ENCODE measurements at regions not wholly inside any gene's neighbourhood (a gene's known extent, or its start where the extent isn't known, plus 50 kb on each side); places are given as distances from the start of the nearest gene placed in this dataset.
"Not testable (repeated sequence)": the region's sequence is repeated elsewhere in the genome, so short reads cannot be mapped to it uniquely, and the experiment has no call there.

DNA sequence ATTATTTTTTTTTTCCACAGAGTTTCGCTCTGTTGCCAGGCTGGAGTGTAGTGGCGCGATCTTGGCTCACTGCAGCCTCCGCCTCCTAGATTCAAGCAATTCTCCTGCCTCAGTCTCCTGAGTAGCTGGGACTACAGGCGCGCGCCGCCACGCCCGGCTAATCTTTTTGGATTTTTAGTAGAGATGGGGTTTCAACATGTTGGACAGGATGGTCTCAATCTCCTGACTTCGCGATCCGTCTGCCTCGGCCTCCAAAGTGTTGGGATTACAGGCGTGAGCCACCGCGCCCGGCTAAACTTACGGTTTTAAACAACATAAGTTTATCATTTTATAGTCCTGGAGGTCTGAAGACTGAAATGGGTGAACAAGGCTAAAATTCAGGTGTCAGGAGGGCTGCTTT lies 133.9 kb downstream of the AREG start:
- DNase-seq; H3K79me1 ChIP-seq (ENCODE audit: low read length); H4K8ac ChIP-seq (ENCODE audit: low read depth, low read length); H3K4me3 ChIP-seq (ENCODE audit: low read depth, low read length); H2BK12ac ChIP-seq (ENCODE audit: low read length); H3K9ac ChIP-seq (ENCODE audit: low read length); H4K91ac ChIP-seq (ENCODE audit: low read depth, low read length); H3K4me2 ChIP-seq (ENCODE audit: low read length); H3K18ac ChIP-seq (ENCODE audit: low read length); H3K27ac ChIP-seq (ENCODE audit: low read depth, low read length); H2AFZ ChIP-seq (ENCODE audit: insufficient read depth, low read length, poor library complexity); H3K9me3 ChIP-seq (ENCODE audit: insufficient read depth, low read depth, low read length); H3K4me1 ChIP-seq (ENCODE audit: control insufficient read depth in 1 of 2, insufficient read depth in 2 of 2, low read length in 2 of 2); H3K4ac ChIP-seq (ENCODE audit: low read depth, low read length); H3K14ac ChIP-seq (ENCODE audit: low read length); H3K27me3 ChIP-seq (ENCODE audit: insufficient read depth, low read length); H4K12ac ChIP-seq (ENCODE audit: low read depth, low read length); H3K23ac ChIP-seq (ENCODE audit: low read length); H2AK5ac ChIP-seq (ENCODE audit: low read length); H2BK5ac ChIP-seq (ENCODE audit: low read depth, low read length, poor library complexity); H2BK120ac ChIP-seq (ENCODE audit: insufficient read depth, low read length, poor library complexity); H3K36me3 ChIP-seq (ENCODE audit: control insufficient read depth in 1 of 2, insufficient read depth in 2 of 2, low read length in 2 of 2); H3K79me2 ChIP-seq (ENCODE audit: control insufficient read depth, insufficient read depth, low read length, poor library complexity): not testable (repeated sequence)
- WGBS (ENCODE audit: extremely low coverage, insufficient coverage, insufficient read length) = no CpG with 5 or more reads among the region's 19 CpGs

DNA sequence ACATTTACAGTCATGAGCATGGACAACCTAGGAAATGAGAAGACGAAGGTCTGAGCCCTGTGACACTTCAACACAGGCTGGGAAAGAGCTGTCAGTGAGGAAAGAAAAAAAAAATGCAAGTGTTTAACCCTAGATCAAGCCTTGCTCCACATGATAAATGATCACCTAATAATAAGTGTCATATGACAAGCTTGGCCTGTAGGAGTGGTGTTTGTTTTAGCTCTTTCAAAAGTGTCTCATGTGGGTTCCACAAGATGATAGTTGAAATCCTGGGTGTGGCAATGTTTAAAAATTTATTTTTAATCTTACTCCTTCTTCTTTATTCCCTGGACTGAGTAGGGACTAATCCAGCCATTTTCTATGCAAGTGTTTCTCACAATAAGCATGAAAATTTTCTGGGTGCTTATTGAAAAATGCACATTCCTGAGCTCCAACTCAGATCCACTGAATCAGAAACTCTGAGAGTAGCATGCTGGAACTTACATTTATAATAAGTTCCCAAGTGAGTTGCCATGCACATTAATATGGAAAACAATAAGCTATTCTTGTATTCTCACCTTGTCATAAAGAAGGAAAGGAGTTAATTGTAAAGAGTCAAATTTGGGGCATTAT lies 138.3 kb downstream of the AREG start:
- Histone ChIP-seq H3K27me3 (ENCODE audit: insufficient read depth, low read length) (no peaks in the 10 kb centered on the region), H2BK12ac (ENCODE audit: low read length) (no peak overlapping the region), H4K12ac (ENCODE audit: low read depth, low read length) (no peak overlapping the region), H3K14ac (ENCODE audit: low read length) (no peak overlapping the region), H3K9me3 (ENCODE audit: insufficient read depth, low read depth, low read length) (no peaks in the 10 kb centered on the region), H4K91ac (ENCODE audit: low read depth, low read length) (no peak overlapping the region), H3K4me1 (ENCODE audit: control insufficient read depth in 1 of 2, insufficient read depth in 2 of 2, low read length in 2 of 2) (no peaks in the 10 kb centered on the region), H3K79me1 (ENCODE audit: low read length) (no peaks in the 10 kb centered on the region), H2BK5ac (ENCODE audit: low read depth, low read length, poor library complexity) (no peak overlapping the region), H3K4me2 (ENCODE audit: low read length) (no peak overlapping the region), H2AFZ (ENCODE audit: insufficient read depth, low read length, poor library complexity) (no peak overlapping the region), H3K9ac (ENCODE audit: low read length) (no peak overlapping the region), H3K4ac (ENCODE audit: low read depth, low read length) (no peak overlapping the region), H3K79me2 (ENCODE audit: control insufficient read depth, insufficient read depth, low read length, poor library complexity) (no peaks in the 10 kb centered on the region), H2BK120ac (ENCODE audit: insufficient read depth, low read length, poor library complexity) (no peak overlapping the region), H3K27ac (ENCODE audit: low read depth, low read length) (no peak overlapping the region), H3K23ac (ENCODE audit: low read length) (no peak overlapping the region), H3K18ac (ENCODE audit: low read length) (no peak overlapping the region), H4K8ac (ENCODE audit: low read depth, low read length) (no peak overlapping the region), H3K36me3 (ENCODE audit: control insufficient read depth in 1 of 2, insufficient read depth in 2 of 2, low read length in 2 of 2) (no peaks in the 10 kb centered on the region), H2AK5ac (ENCODE audit: low read length) (no peak overlapping the region), H3K4me3 (ENCODE audit: low read depth, low read length) (no peak overlapping the region)
- no peak for DNase-seq
- no CpG with 5 or more reads among the region's 1 CpG for WGBS (ENCODE audit: extremely low coverage, insufficient coverage, insufficient read length)

DNA sequence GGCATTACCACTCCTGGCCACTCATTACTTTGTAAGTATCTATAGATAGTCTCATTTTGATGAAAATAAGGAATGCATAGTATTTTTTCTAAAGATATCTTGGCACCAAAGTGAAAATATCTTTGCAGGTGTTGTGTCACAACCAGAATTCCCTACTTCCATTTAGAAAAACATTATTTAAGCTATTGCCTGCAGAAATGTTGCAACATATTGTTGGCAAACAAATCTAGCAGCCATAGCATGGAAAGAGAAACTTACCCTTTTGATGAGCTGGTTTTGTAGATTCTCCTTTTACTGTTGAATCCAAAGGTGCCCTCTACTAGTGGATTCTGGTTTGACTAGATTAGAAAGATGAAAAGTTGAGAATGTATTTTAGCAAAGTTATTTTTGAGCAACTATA lies 138.8 kb downstream of the AREG start:
- H3K14ac ChIP-seq (ENCODE audit: low read length) = no peak overlapping the region
- H3K27me3 ChIP-seq (ENCODE audit: insufficient read depth, low read length) = no peaks in the 10 kb centered on the region
- H2AFZ ChIP-seq (ENCODE audit: insufficient read depth, low read length, poor library complexity) = no peak overlapping the region
- H3K36me3 ChIP-seq (ENCODE audit: control insufficient read depth in 1 of 2, insufficient read depth in 2 of 2, low read length in 2 of 2) = no peaks in the 10 kb centered on the region
- H3K4me3 ChIP-seq (ENCODE audit: low read depth, low read length) = no peak overlapping the region
- no peak overlapping the region for H3K18ac ChIP-seq (ENCODE audit: low read length)
- no peak overlapping the region for H2BK120ac ChIP-seq (ENCODE audit: insufficient read depth, low read length, poor library complexity)
- H3K27ac ChIP-seq (ENCODE audit: low read depth, low read length) = no peak overlapping the region
- no peak overlapping the region for H2AK5ac ChIP-seq (ENCODE audit: low read length)
- DNase-seq = no peak
- no peak overlapping the region for H3K9ac ChIP-seq (ENCODE audit: low read length)
- H3K4me2 ChIP-seq (ENCODE audit: low read length) = no peak overlapping the region
- H4K12ac ChIP-seq (ENCODE audit: low read depth, low read length) = no peak overlapping the region
- H3K79me1 ChIP-seq (ENCODE audit: low read length) = no peaks in the 10 kb centered on the region
- no peaks in the 10 kb centered on the region for H3K9me3 ChIP-seq (ENCODE audit: insufficient read depth, low read depth, low read length)
- H3K4ac ChIP-seq (ENCODE audit: low read depth, low read length) = no peak overlapping the region
- no peak overlapping the region for H4K91ac ChIP-seq (ENCODE audit: low read depth, low read length)
- H3K79me2 ChIP-seq (ENCODE audit: control insufficient read depth, insufficient read depth, low read length, poor library complexity) = no peaks in the 10 kb centered on the region
- H2BK12ac ChIP-seq (ENCODE audit: low read length) = no peak overlapping the region
- no peak overlapping the region for H4K8ac ChIP-seq (ENCODE audit: low read depth, low read length)
- no peak overlapping the region for H2BK5ac ChIP-seq (ENCODE audit: low read depth, low read length, poor library complexity)
- no peaks in the 10 kb centered on the region for H3K4me1 ChIP-seq (ENCODE audit: control insufficient read depth in 1 of 2, insufficient read depth in 2 of 2, low read length in 2 of 2)
- H3K23ac ChIP-seq (ENCODE audit: low read length) = no peak overlapping the region

DNA sequence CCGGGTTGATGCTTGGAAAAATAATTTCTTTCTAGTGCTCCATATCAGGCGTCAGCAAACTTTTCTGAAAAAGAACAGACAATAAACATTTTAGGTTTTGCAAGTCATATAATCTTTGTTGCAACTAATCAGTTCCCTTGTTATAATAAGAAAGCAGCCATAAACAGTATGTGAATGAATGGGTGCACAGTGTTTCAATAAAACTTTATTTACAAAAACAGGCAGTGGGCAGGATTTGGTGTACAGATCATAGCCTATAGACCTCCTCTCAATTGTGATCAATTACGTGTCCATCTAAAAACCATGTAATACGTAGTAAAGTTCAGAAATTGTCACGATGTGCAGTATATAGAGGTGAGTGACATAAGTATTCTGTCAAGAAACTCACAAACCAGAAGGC lies 143.4 kb downstream of the AREG start:
- Histone ChIP-seq H3K36me3 (ENCODE audit: control insufficient read depth in 1 of 2, insufficient read depth in 2 of 2, low read length in 2 of 2) (no peaks in the 10 kb centered on the region), H3K27me3 (ENCODE audit: insufficient read depth, low read length) (no peaks in the 10 kb centered on the region)

More for the DNA sequence above, 143.4 kb downstream of the AREG start:
- Histone ChIP-seq H3K79me2 (ENCODE audit: control insufficient read depth, insufficient read depth, low read length, poor library complexity) (no peaks in the 10 kb centered on the region), H3K9me3 (ENCODE audit: insufficient read depth, low read depth, low read length) (no peaks in the 10 kb centered on the region), H3K23ac (ENCODE audit: low read length) (no peak overlapping the region), H4K91ac (ENCODE audit: low read depth, low read length) (no peak overlapping the region), H3K9ac (ENCODE audit: low read length) (no peak overlapping the region), H3K27ac (ENCODE audit: low read depth, low read length) (no peak overlapping the region), H2BK5ac (ENCODE audit: low read depth, low read length, poor library complexity) (no peak overlapping the region), H3K4me1 (ENCODE audit: control insufficient read depth in 1 of 2, insufficient read depth in 2 of 2, low read length in 2 of 2) (no peaks in the 10 kb centered on the region), H3K79me1 (ENCODE audit: low read length) (no peaks in the 10 kb centered on the region), H3K14ac (ENCODE audit: low read length) (no peak overlapping the region), H2AFZ (ENCODE audit: insufficient read depth, low read length, poor library complexity) (no peak overlapping the region), H4K12ac (ENCODE audit: low read depth, low read length) (no peak overlapping the region), H2BK120ac (ENCODE audit: insufficient read depth, low read length, poor library complexity) (no peak overlapping the region), H3K4me3 (ENCODE audit: low read depth, low read length) (no peak overlapping the region), H2BK12ac (ENCODE audit: low read length) (no peak overlapping the region), H3K18ac (ENCODE audit: low read length) (no peak overlapping the region), H3K4me2 (ENCODE audit: low read length) (no peak overlapping the region), H2AK5ac (ENCODE audit: low read length) (no peak overlapping the region), H3K4ac (ENCODE audit: low read depth, low read length) (no peak overlapping the region), H4K8ac (ENCODE audit: low read depth, low read length) (no peak overlapping the region)
- no CpG with 5 or more reads among the region's 5 CpGs for WGBS (ENCODE audit: extremely low coverage, insufficient coverage, insufficient read length)
- no peak for DNase-seq

Data from trophoblast cell (in vitro differentiated cells and primary cell).